ENCODE measurements at regions not wholly inside any gene's neighbourhood (a gene's known extent, or its start where the extent isn't known, plus 50 kb on each side); places are given as distances from the start of the nearest gene placed in this dataset.
"Not testable (repeated sequence)": the region's sequence is repeated elsewhere in the genome, so short reads cannot be mapped to it uniquely, and the experiment has no call there.

DNA sequence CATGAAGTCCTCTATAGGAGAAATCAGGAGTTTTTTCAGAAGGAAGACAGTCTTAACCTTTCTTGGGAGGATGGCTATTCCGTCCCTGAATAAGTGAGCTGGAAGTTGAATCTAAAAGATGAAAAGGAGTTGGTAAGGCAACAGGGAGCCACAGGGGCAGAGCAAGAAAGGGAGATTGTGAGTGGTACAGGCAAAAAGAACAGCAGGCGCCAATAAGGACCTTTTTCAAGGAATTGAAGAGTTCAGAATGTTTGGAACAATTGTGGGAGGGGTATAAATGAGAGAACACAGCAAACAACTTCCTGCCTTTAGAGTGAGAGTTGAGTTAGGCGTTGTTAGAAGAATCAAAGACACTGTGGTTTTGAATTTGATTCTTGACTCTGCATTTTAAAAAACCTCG is 1003.7 kb downstream of the EPHA7 start:
- H3K9me3 ChIP-seq (ENCODE audit: control insufficient read depth, insufficient read depth, low read length) = no peaks in the 10 kb centered on the region
- no peaks in the 10 kb centered on the region for H3K36me3 ChIP-seq (ENCODE audit: control insufficient read depth, insufficient read depth, low read length)
- H3K4me1 ChIP-seq (ENCODE audit: control insufficient read depth, insufficient read depth, low read length) = peaks cover 3% of the 10 kb centered on the region; the same call in 1 of the 2 replicates
- H3K9ac ChIP-seq (ENCODE audit: low read depth, low read length) = no peak overlapping the region
- no peak overlapping the region for H3K4me3 ChIP-seq (ENCODE audit: low read depth, low read length)
- H3K27ac ChIP-seq (ENCODE audit: low read depth, low read length) = no peak overlapping the region
- H3K27me3 ChIP-seq (ENCODE audit: control insufficient read depth, insufficient read depth, low read length) = no peaks in the 10 kb centered on the region

DNA sequence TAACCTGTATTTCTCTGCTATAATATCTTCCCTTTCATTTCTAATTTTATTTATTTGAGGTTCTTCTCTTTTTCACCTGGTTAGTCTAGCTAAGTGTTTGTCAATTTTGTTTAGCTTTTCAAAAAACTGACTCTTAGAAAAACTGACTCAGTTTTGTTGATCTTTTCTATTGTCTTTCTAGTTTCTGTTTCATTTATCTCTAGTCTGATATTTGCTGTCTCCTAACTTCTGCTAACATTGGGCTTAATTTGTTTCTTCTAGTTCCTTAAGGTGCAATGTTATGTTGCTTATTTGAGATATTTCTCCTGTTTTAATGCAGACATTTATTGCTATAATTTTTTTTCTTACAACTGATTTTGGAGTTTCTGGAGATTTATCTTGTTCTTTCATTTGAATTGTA is 1011.0 kb downstream of the EPHA7 start:
- Histone ChIP-seq H3K27ac (ENCODE audit: low read depth, low read length) (no peak overlapping the region), H3K27me3 (ENCODE audit: control insufficient read depth, insufficient read depth, low read length) (no peaks in the 10 kb centered on the region), H3K4me1 (ENCODE audit: control insufficient read depth, insufficient read depth, low read length) (no peaks in the 10 kb centered on the region), H3K9ac (ENCODE audit: low read depth, low read length) (no peak overlapping the region), H3K9me3 (ENCODE audit: control insufficient read depth, insufficient read depth, low read length) (no peaks in the 10 kb centered on the region), H3K36me3 (ENCODE audit: control insufficient read depth, insufficient read depth, low read length) (no peaks in the 10 kb centered on the region), H3K4me3 (ENCODE audit: low read depth, low read length) (no peak overlapping the region)

DNA sequence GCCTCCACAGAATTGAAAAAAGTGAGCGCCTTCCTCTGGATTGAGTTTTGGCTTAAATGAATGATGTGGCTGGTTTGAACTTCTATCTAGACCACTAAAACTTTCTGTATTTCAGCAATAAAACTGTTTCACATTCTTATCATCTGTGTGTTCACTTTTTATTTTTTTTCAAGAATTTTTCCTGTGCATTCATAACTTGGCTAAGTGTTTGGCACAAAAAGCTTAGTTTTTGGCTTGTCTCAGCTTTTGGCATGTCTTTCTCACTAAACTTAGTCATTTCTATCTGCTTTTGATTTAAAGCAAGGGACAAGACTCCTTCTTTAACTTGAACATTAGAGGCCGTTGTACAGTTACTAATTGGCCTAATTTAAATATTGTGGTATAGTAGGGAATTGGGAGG is 1015.1 kb downstream of the EPHA7 start:
- Histone ChIP-seq H3K4me1 (ENCODE audit: control insufficient read depth, insufficient read depth, low read length) (no peaks in the 10 kb centered on the region), H3K27ac (ENCODE audit: low read depth, low read length) (no peak overlapping the region), H3K9ac (ENCODE audit: low read depth, low read length) (no peak overlapping the region), H3K36me3 (ENCODE audit: control insufficient read depth, insufficient read depth, low read length) (no peaks in the 10 kb centered on the region), H3K27me3 (ENCODE audit: control insufficient read depth, insufficient read depth, low read length) (no peaks in the 10 kb centered on the region), H3K4me3 (ENCODE audit: low read depth, low read length) (no peak overlapping the region), H3K9me3 (ENCODE audit: control insufficient read depth, insufficient read depth, low read length) (no peaks in the 10 kb centered on the region)

DNA sequence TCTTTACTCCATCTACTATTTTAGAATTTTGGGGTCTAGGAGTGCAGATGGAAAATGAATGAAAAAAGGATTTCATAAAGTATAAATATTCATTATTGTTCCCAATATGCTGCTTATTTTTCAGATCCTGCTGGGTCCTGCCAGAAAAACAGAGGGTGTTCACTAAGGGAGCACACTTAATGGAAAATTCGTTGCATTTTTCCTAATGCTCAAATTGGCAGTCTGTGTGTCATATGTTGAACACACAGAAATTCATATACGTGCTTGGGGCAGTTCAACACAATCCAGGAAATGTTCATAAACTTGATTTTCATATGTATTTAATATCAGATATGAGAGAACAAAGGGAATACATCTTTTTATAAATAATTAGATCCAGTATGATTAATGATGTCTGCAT is 1019.4 kb downstream of the EPHA7 start:
- Histone ChIP-seq H3K27me3 (ENCODE audit: control insufficient read depth, insufficient read depth, low read length) (no peaks in the 10 kb centered on the region), H3K4me3 (ENCODE audit: low read depth, low read length) (no peak overlapping the region), H3K9ac (ENCODE audit: low read depth, low read length) (no peak overlapping the region), H3K36me3 (ENCODE audit: control insufficient read depth, insufficient read depth, low read length) (no peaks in the 10 kb centered on the region), H3K27ac (ENCODE audit: low read depth, low read length) (no peak overlapping the region), H3K4me1 (ENCODE audit: control insufficient read depth, insufficient read depth, low read length) (no peaks in the 10 kb centered on the region), H3K9me3 (ENCODE audit: control insufficient read depth, insufficient read depth, low read length) (no peaks in the 10 kb centered on the region)

DNA sequence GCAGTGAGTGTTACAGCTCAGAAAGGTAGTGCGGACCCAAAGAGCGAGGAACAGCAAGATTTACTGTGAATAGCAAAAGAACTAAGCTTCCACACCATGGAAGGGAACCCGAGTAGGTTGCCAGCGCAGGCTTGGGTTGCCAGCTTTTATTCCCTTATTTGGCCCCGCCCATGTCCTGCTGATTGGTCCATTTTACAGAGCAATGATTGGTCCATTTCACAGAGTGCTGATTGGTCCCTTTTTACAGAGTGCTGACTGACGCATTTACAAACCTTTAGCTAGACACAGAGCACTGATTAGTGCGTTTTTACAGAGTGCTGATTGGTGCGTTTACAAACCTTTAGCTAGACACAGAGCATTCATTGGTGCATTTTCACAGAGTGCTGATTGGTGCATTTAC is 1030.7 kb downstream of the EPHA7 start:
- not testable (repeated sequence) for H3K9ac ChIP-seq (ENCODE audit: low read depth, low read length); H3K36me3 ChIP-seq (ENCODE audit: control insufficient read depth, insufficient read depth, low read length); H3K27ac ChIP-seq (ENCODE audit: low read depth, low read length); H3K9me3 ChIP-seq (ENCODE audit: control insufficient read depth, insufficient read depth, low read length); H3K4me1 ChIP-seq (ENCODE audit: control insufficient read depth, insufficient read depth, low read length); H3K27me3 ChIP-seq (ENCODE audit: control insufficient read depth, insufficient read depth, low read length); H3K4me3 ChIP-seq (ENCODE audit: low read depth, low read length)

DNA sequence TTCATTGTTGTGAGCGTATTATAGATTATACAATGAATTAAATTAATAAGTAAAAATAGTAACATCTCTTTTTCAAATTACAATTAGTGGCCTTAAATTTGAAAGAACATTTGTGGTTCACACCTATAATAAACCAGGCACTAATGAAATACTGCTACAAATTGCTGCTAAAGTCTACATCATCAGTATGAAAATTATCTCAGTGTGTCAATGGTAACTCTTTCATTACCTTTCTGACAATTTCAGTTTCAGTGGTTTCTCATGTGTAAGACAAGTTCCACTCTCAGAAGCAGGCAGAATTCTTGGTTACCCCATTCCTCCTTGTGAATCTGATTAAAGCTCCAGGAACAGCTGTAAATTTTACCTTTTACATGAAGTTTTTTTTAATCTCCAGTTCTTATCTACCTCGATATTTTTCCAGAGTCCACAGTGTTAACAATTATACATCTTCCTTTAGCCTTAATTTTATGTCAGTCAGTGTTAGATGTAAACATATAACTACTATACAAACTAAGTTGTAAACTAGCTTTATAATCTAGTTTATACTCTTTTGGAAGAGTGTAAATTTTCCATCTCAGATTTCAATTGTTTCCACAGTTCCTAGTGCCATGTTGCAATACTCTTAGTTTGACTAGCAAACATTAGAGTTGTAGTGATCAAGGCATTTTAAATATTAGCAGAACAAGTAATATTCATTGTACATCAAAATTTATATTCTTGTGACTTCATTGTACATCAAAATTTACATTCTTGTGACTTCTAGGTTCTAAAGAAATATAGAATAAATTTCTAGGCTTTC is 1038.4 kb downstream of the EPHA7 start:
- H3K36me3 ChIP-seq (ENCODE audit: control insufficient read depth, insufficient read depth, low read length) = no peaks in the 10 kb centered on the region
- H3K9ac ChIP-seq (ENCODE audit: low read depth, low read length) = no peak overlapping the region
- no peaks in the 10 kb centered on the region for H3K9me3 ChIP-seq (ENCODE audit: control insufficient read depth, insufficient read depth, low read length)

DNA sequence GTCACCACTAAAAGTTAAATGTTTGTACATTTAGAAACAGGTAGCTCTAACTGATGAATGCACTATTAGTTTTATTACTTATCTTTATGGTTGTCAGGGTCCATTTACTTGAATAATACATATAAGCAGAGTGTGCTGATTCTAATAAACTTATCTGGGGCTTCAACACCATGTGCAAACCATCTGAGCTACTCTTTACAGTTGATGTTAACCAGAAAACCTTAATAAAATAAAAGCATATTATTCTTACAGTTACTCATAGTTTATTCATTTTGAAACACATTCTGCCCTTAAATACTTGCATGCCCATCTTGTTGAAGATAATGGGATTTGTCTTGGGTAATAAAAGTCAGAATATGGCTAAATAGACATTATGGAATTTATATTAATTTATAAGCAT is 1042.2 kb downstream of the EPHA7 start:
- Histone ChIP-seq H3K9me3 (ENCODE audit: control insufficient read depth, insufficient read depth, low read length) (no peaks in the 10 kb centered on the region), H3K4me1 (ENCODE audit: control insufficient read depth, insufficient read depth, low read length) (no peaks in the 10 kb centered on the region), H3K4me3 (ENCODE audit: low read depth, low read length) (no peak overlapping the region), H3K36me3 (ENCODE audit: control insufficient read depth, insufficient read depth, low read length) (no peaks in the 10 kb centered on the region), H3K27me3 (ENCODE audit: control insufficient read depth, insufficient read depth, low read length) (no peaks in the 10 kb centered on the region), H3K27ac (ENCODE audit: low read depth, low read length) (no peak overlapping the region), H3K9ac (ENCODE audit: low read depth, low read length) (no peak overlapping the region)

More for the DNA sequence above, 1038.4 kb downstream of the EPHA7 start:
- no peak overlapping the region for H3K27ac ChIP-seq (ENCODE audit: low read depth, low read length)
- H3K4me3 ChIP-seq (ENCODE audit: low read depth, low read length) = no peak overlapping the region
- H3K27me3 ChIP-seq (ENCODE audit: control insufficient read depth, insufficient read depth, low read length) = no peaks in the 10 kb centered on the region
- H3K4me1 ChIP-seq (ENCODE audit: control insufficient read depth, insufficient read depth, low read length) = no peaks in the 10 kb centered on the region

DNA sequence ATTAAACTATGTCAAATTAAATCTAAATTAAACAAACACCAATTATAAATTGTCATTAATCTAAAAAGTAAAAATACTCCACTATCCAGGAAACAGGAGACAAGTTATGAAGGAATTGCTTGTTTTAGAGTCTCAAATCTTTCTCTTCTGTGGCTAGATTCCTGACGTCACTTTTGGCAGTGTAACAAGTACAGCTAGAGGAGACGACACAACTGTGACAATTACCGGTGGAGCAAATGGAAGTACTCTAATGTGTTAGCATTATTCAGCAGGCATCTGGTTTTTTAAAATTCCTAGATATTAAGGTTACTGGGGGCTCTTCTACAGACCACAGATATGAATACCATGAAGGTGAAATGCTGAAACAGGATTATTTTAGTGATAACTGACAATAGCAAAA is 1042.7 kb downstream of the EPHA7 start:
- Histone ChIP-seq H3K36me3 (ENCODE audit: control insufficient read depth, insufficient read depth, low read length) (no peaks in the 10 kb centered on the region), H3K4me3 (ENCODE audit: low read depth, low read length) (no peak overlapping the region), H3K9me3 (ENCODE audit: control insufficient read depth, insufficient read depth, low read length) (no peaks in the 10 kb centered on the region), H3K27me3 (ENCODE audit: control insufficient read depth, insufficient read depth, low read length) (no peaks in the 10 kb centered on the region), H3K4me1 (ENCODE audit: control insufficient read depth, insufficient read depth, low read length) (no peaks in the 10 kb centered on the region), H3K9ac (ENCODE audit: low read depth, low read length) (no peak overlapping the region), H3K27ac (ENCODE audit: low read depth, low read length) (no peak overlapping the region)

DNA sequence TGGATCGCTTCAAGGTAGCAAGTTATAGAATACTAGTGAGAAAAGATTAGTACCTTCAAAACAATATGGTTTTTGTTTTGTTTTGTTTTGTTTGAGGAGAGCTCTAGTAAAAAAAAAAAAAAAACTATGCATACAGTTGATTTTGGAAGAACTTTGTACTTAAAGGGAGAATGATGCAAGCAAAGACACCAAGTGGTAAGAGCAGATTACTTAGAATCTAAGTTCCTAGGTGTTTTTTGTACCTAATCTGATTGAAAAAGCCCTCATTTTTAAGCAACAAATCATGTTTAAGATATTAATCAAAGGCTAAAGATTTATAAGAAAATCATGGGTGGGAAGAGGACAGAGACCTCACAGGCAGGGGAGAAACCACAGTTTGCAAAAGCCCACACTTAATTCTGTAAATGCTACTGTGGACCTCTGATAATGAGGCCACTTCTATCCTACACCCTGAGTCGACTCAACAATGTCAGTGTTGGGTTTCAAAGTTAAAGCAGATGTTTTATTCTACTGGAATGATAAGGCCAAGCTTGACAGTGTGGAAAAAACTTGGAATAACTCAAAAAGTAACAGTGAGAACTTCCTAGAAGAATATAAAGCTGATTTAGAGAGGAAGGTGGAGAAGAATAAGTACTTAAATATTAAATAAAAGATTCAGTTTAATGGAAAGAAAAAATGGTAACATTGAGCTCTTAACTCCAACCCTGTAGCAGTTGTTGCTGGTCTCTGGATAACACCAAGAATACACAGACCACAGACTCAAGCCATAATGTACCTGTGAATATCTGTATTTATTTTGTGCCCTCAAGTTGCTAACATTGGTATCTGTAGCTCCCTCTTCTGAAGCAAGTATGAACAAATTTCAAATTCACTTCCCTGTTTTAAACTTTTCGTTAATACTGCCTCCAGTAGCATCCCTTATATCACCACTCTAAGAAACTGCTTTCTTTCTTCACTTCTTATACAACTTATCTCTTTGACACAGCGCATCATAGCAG is 1047.8 kb downstream of the EPHA7 start:
- Histone ChIP-seq H3K9ac (ENCODE audit: low read depth, low read length) (no peak overlapping the region), H3K36me3 (ENCODE audit: control insufficient read depth, insufficient read depth, low read length) (no peaks in the 10 kb centered on the region), H3K27ac (ENCODE audit: low read depth, low read length) (no peak overlapping the region), H3K9me3 (ENCODE audit: control insufficient read depth, insufficient read depth, low read length) (no peaks in the 10 kb centered on the region), H3K4me3 (ENCODE audit: low read depth, low read length) (no peak overlapping the region), H3K4me1 (ENCODE audit: control insufficient read depth, insufficient read depth, low read length) (no peaks in the 10 kb centered on the region), H3K27me3 (ENCODE audit: control insufficient read depth, insufficient read depth, low read length) (no peaks in the 10 kb centered on the region)

DNA sequence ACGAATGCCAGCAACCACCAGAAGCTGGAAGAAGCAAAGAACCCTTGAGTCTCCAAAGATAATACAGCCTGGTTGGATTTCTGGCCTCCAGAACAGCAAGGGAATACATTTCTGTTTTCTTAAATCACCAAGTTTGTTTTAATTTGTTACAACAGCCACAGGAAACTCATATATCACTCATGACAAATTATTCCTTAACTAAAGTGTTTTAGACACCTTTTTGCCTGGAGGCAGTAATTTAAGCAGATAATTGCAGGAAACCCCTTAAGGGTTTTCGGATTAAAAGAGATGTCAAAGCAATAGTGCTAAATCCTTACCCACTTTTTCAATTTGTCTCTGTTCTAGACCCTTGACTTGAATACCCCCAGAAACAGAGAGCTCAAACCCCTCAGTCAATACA is 1050.0 kb downstream of the EPHA7 start:
- no peak overlapping the region for H3K9ac ChIP-seq (ENCODE audit: low read depth, low read length)
- no peak overlapping the region for H3K27ac ChIP-seq (ENCODE audit: low read depth, low read length)
- H3K9me3 ChIP-seq (ENCODE audit: control insufficient read depth, insufficient read depth, low read length) = no peaks in the 10 kb centered on the region
- no peaks in the 10 kb centered on the region for H3K36me3 ChIP-seq (ENCODE audit: control insufficient read depth, insufficient read depth, low read length)
- no peaks in the 10 kb centered on the region for H3K27me3 ChIP-seq (ENCODE audit: control insufficient read depth, insufficient read depth, low read length)
- H3K4me1 ChIP-seq (ENCODE audit: control insufficient read depth, insufficient read depth, low read length) = peaks cover 11% of the 10 kb centered on the region
- no peak overlapping the region for H3K4me3 ChIP-seq (ENCODE audit: low read depth, low read length)

DNA sequence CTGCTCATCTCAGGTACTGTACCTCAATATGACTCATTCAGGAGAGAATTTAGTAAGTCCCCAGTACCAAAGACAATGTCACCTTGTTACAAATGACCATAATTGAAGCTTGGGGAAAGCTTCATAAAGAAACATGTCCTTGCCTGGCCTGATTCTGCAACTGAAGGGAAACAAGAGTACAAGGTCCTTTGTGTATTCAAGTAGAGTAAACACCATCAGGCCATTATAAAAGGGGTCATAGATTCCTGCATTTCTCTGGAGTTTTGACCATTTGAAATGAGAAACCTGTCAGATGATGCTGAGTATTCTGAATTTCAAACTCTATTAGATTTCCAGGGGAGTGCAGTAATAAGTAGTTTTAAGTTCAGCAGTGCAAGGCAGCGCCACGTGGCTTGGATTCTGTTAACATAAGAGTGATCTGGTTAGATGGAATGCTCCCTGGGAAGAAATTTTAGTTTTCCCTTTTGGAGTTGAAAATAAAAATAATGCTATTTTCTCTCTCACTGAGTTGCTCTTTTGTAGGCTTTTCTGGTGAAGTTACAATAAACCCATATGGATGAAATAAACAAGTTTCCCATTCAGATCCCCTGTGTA is 1054.3 kb downstream of the EPHA7 start:
- Histone ChIP-seq H3K27ac (ENCODE audit: low read depth, low read length) (no peak overlapping the region), H3K9me3 (ENCODE audit: control insufficient read depth, insufficient read depth, low read length) (no peaks in the 10 kb centered on the region), H3K27me3 (ENCODE audit: control insufficient read depth, insufficient read depth, low read length) (no peaks in the 10 kb centered on the region), H3K9ac (ENCODE audit: low read depth, low read length) (no peak overlapping the region), H3K4me3 (ENCODE audit: low read depth, low read length) (no peak overlapping the region), H3K36me3 (ENCODE audit: control insufficient read depth, insufficient read depth, low read length) (no peaks in the 10 kb centered on the region), H3K4me1 (ENCODE audit: control insufficient read depth, insufficient read depth, low read length) (peaks cover 11% of the 10 kb centered on the region)

Measured in HUES48 (cell line).